Loucy (cell line): ENCODE measurements at regions not wholly inside any gene's neighbourhood (a gene's known extent, or its start where the extent isn't known, plus 50 kb on each side); places are given as distances from the start of the nearest gene placed in this dataset.
"Not testable (repeated sequence)": the region's sequence is repeated elsewhere in the genome, so short reads cannot be mapped to it uniquely, and the experiment has no call there.

Experiments
- CTCF ChIP-seq: fragments of 200-600 bp; sonication (generic); conservative IDR thresholded peaks from 2 replicates; pipeline ENCODE4 v1.5.1; 2014; ENCODE audit warnings: mild to moderate bottlenecking, antibody characterized with exemption, low read length
- EZH2phosphoT487 ChIP-seq: fragments of 200-600 bp; IDR thresholded peaks from 2 replicates; pipeline ENCODE4 v1.6.1; 2018; ENCODE audit warnings: antibody characterized with exemption, mild to moderate bottlenecking, moderate library complexity, borderline replicate concordance

DNA sequence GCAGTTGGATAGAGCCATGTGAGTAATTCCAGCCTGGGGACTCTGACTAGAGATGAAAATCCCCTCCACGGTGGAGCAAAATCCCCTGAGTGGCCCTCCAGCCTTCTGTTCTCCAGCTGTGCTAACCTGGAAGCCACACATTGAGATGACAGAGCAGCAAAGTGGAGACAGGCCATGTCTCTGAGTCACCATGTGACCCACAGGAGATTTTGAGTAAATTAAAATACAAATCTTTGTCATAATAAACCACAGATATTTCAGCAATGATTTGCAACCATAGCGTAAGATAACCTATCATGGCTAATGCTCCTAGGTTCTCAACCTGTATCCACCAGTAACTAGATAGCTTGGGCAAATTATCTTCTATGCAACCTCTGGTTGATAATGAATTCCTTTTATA, 328.3 kb upstream of the DPP6 start:
- not testable (repeated sequence) for TF ChIP-seq CTCF, EZH2phosphoT487
